ENCODE measurements at regions not wholly inside any gene's neighbourhood (a gene's known extent, or its start where the extent isn't known, plus 50 kb on each side); places are given as distances from the start of the nearest gene placed in this dataset.
"Not testable (repeated sequence)": the region's sequence is repeated elsewhere in the genome, so short reads cannot be mapped to it uniquely, and the experiment has no call there.

- not testable (repeated sequence) for DNase-seq
Observed at GRCh38 chr12:88667615-88668014, 87.3 kb upstream of the KITLG start.

GRCh38 chr12:88665071-88665470, 84.8 kb upstream of the KITLG start:
- DNase-seq: no peak

GRCh38 chr12:88662961-88663360, 82.7 kb upstream of the KITLG start:
- no peak for DNase-seq

- DNase-seq: no peak
Observed at GRCh38 chr12:88662093-88662492, 81.8 kb upstream of the KITLG start.

- DNase-seq: no peak
Observed at GRCh38 chr12:88658009-88658408, 77.7 kb upstream of the KITLG start.

- DNase-seq: no peak
Observed at GRCh38 chr12:88650715-88651114, 70.4 kb upstream of the KITLG start.

GRCh38 chr12:88648625-88649024, 68.4 kb upstream of the KITLG start:
- DNase-seq: no peak

- no peak for DNase-seq
Observed at GRCh38 chr12:88646824-88647223, 66.6 kb upstream of the KITLG start.

- no peak for DNase-seq
Observed at GRCh38 chr12:88645816-88646215, 65.5 kb upstream of the KITLG start.

- no peak for DNase-seq
Observed at GRCh38 chr12:88644946-88645702, 64.9 kb upstream of the KITLG start.

GRCh38 chr12:88643685-88644084, 63.4 kb upstream of the KITLG start:
- no peak for DNase-seq

GRCh38 chr12:88642675-88643431, 62.6 kb upstream of the KITLG start:
- DNase-seq: no peak

- no peak for DNase-seq
Observed at GRCh38 chr12:88638966-88639760, 58.9 kb upstream of the KITLG start.

GRCh38 chr12:88638388-88638787, 58.1 kb upstream of the KITLG start:
- no peak for DNase-seq

GRCh38 chr12:88634008-88634407, 53.7 kb upstream of the KITLG start:
- DNase-seq: no peak

- DNase-seq: no peak
Observed at GRCh38 chr12:88633312-88633711, 53.0 kb upstream of the KITLG start.

- DNase-seq: no peak
Observed at GRCh38 chr12:88630561-88630960, 50.3 kb upstream of the KITLG start.

Data from GDM1 (cell line).